CD4-positive, alpha-beta T cell treated with Interleukin-12 subunit alpha and Interleukin-12 subunit beta, for 1 hour (primary cell): ENCODE measurements at regions not wholly inside any gene's neighbourhood (a gene's known extent, or its start where the extent isn't known, plus 50 kb on each side); places are given as distances from the start of the nearest gene placed in this dataset.

Source experiments
- DNase-seq: peaks from one replicate; pipeline ENCODE4 v3.0.0-alpha.2; 2020

- DNase-seq = no peak
Observed at GRCh38 chr1:88276163-88276562, 407.9 kb upstream of the PKN2 start.

GRCh38 chr1:88284066-88284465 lies 400.0 kb upstream of the PKN2 start:
- no peak for DNase-seq

GRCh38 chr1:88284666-88285366 lies 399.3 kb upstream of the PKN2 start:
- DNase-seq = no peak

GRCh38 chr1:88286716-88287115 lies 397.4 kb upstream of the PKN2 start:
- DNase-seq = no peak

- DNase-seq = no peak
Observed at GRCh38 chr1:88288571-88288970, 395.5 kb upstream of the PKN2 start.

- DNase-seq = no peak
Observed at GRCh38 chr1:88289401-88290102, 394.5 kb upstream of the PKN2 start.

GRCh38 chr1:88291611-88292354 lies 392.3 kb upstream of the PKN2 start:
- DNase-seq = no peak

- no peak for DNase-seq
Observed at GRCh38 chr1:88293691-88294190, 390.3 kb upstream of the PKN2 start.

GRCh38 chr1:88296227-88296626 lies 387.8 kb upstream of the PKN2 start:
- no peak for DNase-seq

- DNase-seq = no peak
Observed at GRCh38 chr1:88296642-88297041, 387.4 kb upstream of the PKN2 start.

GRCh38 chr1:88298506-88298905 lies 385.6 kb upstream of the PKN2 start:
- no peak for DNase-seq

GRCh38 chr1:88300752-88301263 lies 383.3 kb upstream of the PKN2 start:
- no peak for DNase-seq

- DNase-seq = no peak
Observed at GRCh38 chr1:88302843-88303486, 381.1 kb upstream of the PKN2 start.

GRCh38 chr1:88311265-88311664 lies 372.8 kb upstream of the PKN2 start:
- no peak for DNase-seq

GRCh38 chr1:88311907-88312306 lies 372.2 kb upstream of the PKN2 start:
- DNase-seq = no peak

- no peak for DNase-seq
Observed at GRCh38 chr1:88317396-88317795, 366.7 kb upstream of the PKN2 start.

GRCh38 chr1:88318740-88319139 lies 365.3 kb upstream of the PKN2 start:
- no peak for DNase-seq

GRCh38 chr1:88320291-88320690 lies 363.8 kb upstream of the PKN2 start:
- DNase-seq = no peak

GRCh38 chr1:88321706-88322105 lies 362.4 kb upstream of the PKN2 start:
- no peak for DNase-seq

GRCh38 chr1:88324899-88325298 lies 359.2 kb upstream of the PKN2 start:
- no peak for DNase-seq

GRCh38 chr1:88327391-88328267 lies 356.4 kb upstream of the PKN2 start:
- DNase-seq = no peak

- no peak for DNase-seq
Observed at GRCh38 chr1:88330201-88330600, 353.9 kb upstream of the PKN2 start.
